ENCODE measurements at regions not wholly inside any gene's neighbourhood (a gene's known extent, or its start where the extent isn't known, plus 50 kb on each side); places are given as distances from the start of the nearest gene placed in this dataset.

GRCh38 chr12:107462428-107463332 lies 222.9 kb upstream of the PWP1 start:
- no peak for TF ChIP-seq ZNF610 (tag by site-specific recombination; IDR thresholded peaks at IDR 0.05; ENCODE audit: borderline replicate concordance)
- TF ChIP-seq KLF16 (tag by site-specific recombination; IDR thresholded peaks at IDR 0.05) = no peak
- peak; percentile 82; the same call in 1 of the 2 replicates for TF ChIP-seq ZNF571 (tag by site-specific recombination; IDR thresholded peaks at IDR 0.05)
- TF ChIP-seq PRDM1 (tag by site-specific recombination; IDR thresholded peaks at IDR 0.05) = peak; percentile 93
- TF ChIP-seq, protein P1, sequence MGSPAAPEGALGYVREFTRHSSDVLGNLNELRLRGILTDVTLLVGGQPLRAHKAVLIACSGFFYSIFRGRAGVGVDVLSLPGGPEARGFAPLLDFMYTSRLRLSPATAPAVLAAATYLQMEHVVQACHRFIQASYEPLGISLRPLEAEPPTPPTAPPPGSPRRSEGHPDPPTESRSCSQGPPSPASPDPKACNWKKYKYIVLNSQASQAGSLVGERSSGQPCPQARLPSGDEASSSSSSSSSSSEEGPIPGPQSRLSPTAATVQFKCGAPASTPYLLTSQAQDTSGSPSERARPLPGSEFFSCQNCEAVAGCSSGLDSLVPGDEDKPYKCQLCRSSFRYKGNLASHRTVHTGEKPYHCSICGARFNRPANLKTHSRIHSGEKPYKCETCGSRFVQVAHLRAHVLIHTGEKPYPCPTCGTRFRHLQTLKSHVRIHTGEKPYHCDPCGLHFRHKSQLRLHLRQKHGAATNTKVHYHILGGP (tag by site-specific recombination; IDR thresholded peaks at IDR 0.05) = peak; percentile 25; the same call in 1 of the 2 replicates
- TF ChIP-seq ZNF148 (tag by site-specific recombination; IDR thresholded peaks at IDR 0.05; ENCODE audit: borderline replicate concordance) = peak; percentile 43; the same call in 1 of the 2 replicates
- 0 out of 2 replicates have a peak, but pooled peaks have one; percentile 17 for TF ChIP-seq ZNF280C (tag by site-specific recombination; IDR thresholded peaks at IDR 0.05)
- TF ChIP-seq, protein P2, sequence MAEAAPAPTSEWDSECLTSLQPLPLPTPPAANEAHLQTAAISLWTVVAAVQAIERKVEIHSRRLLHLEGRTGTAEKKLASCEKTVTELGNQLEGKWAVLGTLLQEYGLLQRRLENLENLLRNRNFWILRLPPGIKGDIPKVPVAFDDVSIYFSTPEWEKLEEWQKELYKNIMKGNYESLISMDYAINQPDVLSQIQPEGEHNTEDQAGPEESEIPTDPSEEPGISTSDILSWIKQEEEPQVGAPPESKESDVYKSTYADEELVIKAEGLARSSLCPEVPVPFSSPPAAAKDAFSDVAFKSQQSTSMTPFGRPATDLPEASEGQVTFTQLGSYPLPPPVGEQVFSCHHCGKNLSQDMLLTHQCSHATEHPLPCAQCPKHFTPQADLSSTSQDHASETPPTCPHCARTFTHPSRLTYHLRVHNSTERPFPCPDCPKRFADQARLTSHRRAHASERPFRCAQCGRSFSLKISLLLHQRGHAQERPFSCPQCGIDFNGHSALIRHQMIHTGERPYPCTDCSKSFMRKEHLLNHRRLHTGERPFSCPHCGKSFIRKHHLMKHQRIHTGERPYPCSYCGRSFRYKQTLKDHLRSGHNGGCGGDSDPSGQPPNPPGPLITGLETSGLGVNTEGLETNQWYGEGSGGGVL (tag by site-specific recombination; IDR thresholded peaks at IDR 0.05) = no peak
- TF ChIP-seq TRIM28 (IDR thresholded peaks at IDR 0.05; ENCODE audit: borderline replicate concordance, low read length) = no peak
- TF ChIP-seq SALL2 (tag by site-specific recombination; IDR thresholded peaks at IDR 0.05; ENCODE audit: borderline replicate concordance) = 0 out of 2 replicates have a peak, but pooled peaks have one; percentile 33
- TF ChIP-seq, protein P3, sequence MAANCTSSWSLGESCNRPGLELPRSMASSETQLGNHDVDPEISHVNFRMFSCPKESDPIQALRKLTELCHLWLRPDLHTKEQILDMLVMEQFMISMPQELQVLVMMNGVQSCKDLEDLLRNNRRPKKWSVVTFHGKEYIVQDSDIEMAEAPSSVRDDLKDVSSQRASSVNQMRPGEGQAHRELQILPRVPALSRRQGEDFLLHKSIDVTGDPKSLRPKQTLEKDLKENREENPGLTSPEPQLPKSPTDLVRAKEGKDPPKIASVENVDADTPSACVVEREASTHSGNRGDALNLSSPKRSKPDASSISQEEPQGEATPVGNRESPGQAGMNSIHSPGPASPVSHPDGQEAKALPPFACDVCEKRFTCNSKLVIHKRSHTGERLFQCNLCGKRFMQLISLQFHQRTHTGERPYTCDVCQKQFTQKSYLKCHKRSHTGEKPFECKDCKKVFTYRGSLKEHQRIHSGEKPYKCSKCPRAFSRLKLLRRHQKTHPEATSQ (tag by site-specific recombination; IDR thresholded peaks at IDR 0.05) = peak; percentile 58
- 0 out of 2 replicates have a peak, but pooled peaks have one; percentile 10 for TF ChIP-seq YY2 (tag by site-specific recombination; IDR thresholded peaks at IDR 0.05)
- peak; percentile 60 for TF ChIP-seq ZNF658 (tag by site-specific recombination; IDR thresholded peaks at IDR 0.05)
- TF ChIP-seq ZBTB21 (tag by site-specific recombination; IDR thresholded peaks at IDR 0.05) = 0 out of 2 replicates have a peak, but pooled peaks have one; percentile 7
- peak; percentile 97 for TF ChIP-seq ZNF513 (tag by site-specific recombination; IDR thresholded peaks at IDR 0.05)
- TF ChIP-seq ZNF580 (tag by site-specific recombination; IDR thresholded peaks at IDR 0.05) = peak; percentile 57
- TF ChIP-seq ZNF366 (tag by site-specific recombination; conservative IDR thresholded peaks at IDR 0.05) = peak; percentile 62; the same call in 1 of the 2 replicates
- Histone ChIP-seq H3K4me1 (ENCODE audit: control insufficient read depth, insufficient read depth, low read length) (no peaks in the 10 kb centered on the region), H3K4me3 (ENCODE audit: low read depth, low read length) (no peak overlapping the region), H3K9me3 (ENCODE audit: control insufficient read depth, insufficient read depth, low read depth, low read length) (no peaks in the 10 kb centered on the region), H3K36me3 (ENCODE audit: control insufficient read depth in 2 of 2, insufficient read depth in 1 of 2, low read length in 2 of 2) (no peaks in the 10 kb centered on the region), H3K27ac (ENCODE audit: extremely low read depth, low read depth, low read length) (no peak overlapping the region)
- ChIA-PET POLR2A (no interaction called here), CTCF (no interaction called here)
